Choroid plexus epithelial cell (primary cell): ENCODE measurements at regions not wholly inside any gene's neighbourhood (a gene's known extent, or its start where the extent isn't known, plus 50 kb on each side); places are given as distances from the start of the nearest gene placed in this dataset.

ENCODE experiments used
- DNase-seq: peaks from one replicate; pipeline ENCODE4 v3.0.0-alpha.2; 2010; ENCODE audit warnings: low read depth
- H3K4me3 ChIP-seq: 2 replicates; pipeline ENCODE4 v1.5.1; 2011; ENCODE audit warnings: low read depth, mild to moderate bottlenecking, control low read depth, low read length, moderate library complexity
- CTCF ChIP-seq: conservative IDR thresholded peaks from 2 replicates; pipeline ENCODE4 v1.5.1; 2011; ENCODE audit warnings: low read depth, mild to moderate bottlenecking, control low read depth, inconsistent platforms, low read length, moderate library complexity

DNA sequence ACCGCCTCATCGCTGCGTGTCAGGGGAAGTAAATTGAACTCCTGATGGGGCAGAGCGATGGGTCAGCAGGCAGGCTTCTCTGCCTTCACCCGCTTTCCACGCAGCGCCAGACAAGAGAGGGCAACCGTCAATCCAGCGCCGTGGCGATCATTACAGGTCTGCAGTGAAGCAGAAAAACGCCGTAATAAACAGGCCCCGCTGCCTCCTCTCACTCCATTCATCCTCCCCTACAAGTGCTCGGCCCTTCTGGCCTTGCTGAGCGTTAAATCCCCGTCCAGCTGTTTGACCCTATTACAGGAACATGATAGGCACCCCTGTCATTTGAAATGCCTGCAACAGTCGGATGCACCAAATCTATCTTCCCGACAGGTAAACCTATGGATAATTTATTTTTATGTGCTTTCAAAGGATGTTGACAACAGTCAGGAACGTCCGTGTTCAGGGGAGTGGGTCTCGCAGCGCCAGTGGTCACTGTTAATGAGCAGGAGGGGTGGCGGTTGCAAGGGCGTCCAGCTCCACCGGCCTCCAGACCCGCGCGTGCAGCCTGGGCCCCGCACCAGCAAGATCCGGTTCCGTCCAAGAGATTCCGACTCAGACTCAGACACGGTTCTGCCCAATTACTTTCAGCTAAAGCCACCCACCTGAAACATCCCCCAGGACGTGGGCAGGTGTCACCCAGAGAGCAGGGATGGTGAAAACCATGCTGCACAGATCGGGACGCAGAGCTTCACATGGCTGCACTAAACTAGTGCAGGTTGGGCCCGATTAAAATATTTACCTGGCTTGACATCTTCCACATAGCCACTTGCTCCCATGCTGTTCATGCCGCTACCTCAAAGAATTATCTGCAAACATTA is 508.0 kb upstream of the MGMT start:
- no peak for DNase-seq
- no peak overlapping the region for H3K4me3 ChIP-seq
- no peak for TF ChIP-seq CTCF

DNA sequence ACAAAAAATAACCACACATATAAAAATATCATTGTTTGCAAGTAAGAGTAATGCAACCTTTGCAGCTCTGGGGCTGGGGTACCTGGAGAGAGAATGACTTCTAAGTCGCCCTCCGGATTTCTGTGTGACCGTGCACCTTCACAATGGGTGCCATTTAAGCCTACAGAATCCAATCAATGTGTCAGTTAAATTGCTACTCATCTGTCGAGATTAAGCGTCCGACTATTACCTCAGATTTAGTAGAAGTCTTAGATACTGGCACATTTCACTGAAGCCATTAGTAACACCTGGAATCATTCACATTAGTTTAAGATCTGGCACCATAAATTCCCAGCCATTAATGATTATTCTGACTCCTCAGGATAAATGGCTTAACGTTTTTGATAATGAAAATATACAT is 507.3 kb upstream of the MGMT start:
- no peak for TF ChIP-seq CTCF
- H3K4me3 ChIP-seq, result no peak overlapping the region
- no peak for DNase-seq

DNA sequence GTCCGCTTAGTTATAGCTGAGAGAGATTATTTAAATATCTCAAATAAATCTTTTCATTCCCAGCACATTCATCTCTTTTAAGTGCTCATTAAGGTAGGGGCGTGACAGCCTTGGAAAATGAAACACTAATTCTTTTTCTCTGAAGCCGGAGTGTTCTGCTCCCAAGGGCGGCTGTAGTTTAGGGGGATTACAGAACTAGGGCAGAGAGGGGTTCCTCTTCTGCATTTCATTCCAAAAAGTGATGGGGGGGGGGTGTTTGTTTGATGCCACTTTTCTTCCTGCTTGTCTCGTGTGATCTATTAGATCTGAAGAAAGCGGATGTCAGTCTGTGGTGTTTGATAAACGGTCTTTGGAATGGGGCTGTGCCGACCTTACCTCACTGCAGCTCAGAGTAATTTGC is 506.5 kb upstream of the MGMT start:
- no peak for DNase-seq
- TF ChIP-seq CTCF, result no peak
- H3K4me3 ChIP-seq, result no peak overlapping the region

DNA sequence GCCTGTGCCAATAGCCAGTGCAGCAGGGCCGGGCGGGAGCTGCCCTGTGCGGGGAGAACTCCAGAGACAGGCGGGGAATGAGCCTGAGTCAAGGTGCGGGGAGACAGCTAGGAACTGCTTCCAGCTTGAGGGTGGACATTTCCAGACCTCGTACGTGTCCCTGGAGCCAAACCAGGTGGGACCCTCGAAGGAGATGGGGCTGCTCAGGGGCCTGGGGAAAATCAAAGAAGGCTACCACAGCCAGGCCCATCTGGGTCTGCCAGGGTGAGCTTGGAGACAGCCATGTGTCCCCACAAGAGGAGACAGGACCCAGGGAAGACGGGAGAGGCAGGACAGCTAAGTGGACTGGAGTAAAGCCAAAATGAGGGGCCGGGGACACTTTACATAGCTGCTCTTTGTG is 504.9 kb upstream of the MGMT start:
- TF ChIP-seq CTCF, result no peak
- H3K4me3 ChIP-seq, result no peak overlapping the region
- no peak for DNase-seq

GRCh38 chr10:128963211-128964099 is 503.6 kb upstream of the MGMT start:
- DNase-seq, result no peak
- H3K4me3 ChIP-seq, result no peak overlapping the region
- no peak for TF ChIP-seq CTCF

DNA sequence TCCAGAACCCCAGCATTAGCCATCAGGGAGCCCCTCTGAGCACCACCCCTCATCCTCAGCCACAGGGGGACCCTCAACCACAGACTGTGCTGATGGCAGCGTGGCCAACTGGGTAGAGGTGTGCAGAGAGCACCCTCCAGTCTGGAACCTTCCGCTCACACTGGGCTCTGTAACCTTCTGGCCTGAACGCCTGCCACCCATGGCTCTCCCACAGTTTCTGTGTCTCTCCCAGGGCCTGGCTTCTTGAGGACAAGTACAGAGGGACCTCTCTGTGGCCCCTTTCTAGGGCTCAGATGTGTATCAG is 503.0 kb upstream of the MGMT start:
- no peak overlapping the region for H3K4me3 ChIP-seq
- no peak for DNase-seq
- no peak for TF ChIP-seq CTCF
